Astrocyte of the cerebellum (primary cell): ENCODE measurements at regions not wholly inside any gene's neighbourhood (a gene's known extent, or its start where the extent isn't known, plus 50 kb on each side); places are given as distances from the start of the nearest gene placed in this dataset.
"Not testable (repeated sequence)": the region's sequence is repeated elsewhere in the genome, so short reads cannot be mapped to it uniquely, and the experiment has no call there.

Experiments used
- DNase-seq: peaks from one replicate; pipeline ENCODE4 v3.0.0-alpha.2; 2011; ENCODE audit warnings: low read depth
- H3K4me3 ChIP-seq: 2 replicates; pipeline ENCODE4 v1.5.1; 2011; ENCODE audit warnings: mild to moderate bottlenecking, low read depth, low read length, moderate library complexity
- in situ Hi-C: cut with HindIII; loops from 2 replicates; pipeline ENCODE4 v1.10.0; 2017; ENCODE audit warnings: low sequenced_read_pairs
- TF ChIP-seq, protein P1 (sequence below): IDR thresholded peaks from 2 replicates; pipeline ENCODE4 v1.5.1; 2012; ENCODE audit warnings: low read length, low read depth, moderate library complexity, mild to moderate bottlenecking; ENCODE audit errors: missing control alignments

DNA sequence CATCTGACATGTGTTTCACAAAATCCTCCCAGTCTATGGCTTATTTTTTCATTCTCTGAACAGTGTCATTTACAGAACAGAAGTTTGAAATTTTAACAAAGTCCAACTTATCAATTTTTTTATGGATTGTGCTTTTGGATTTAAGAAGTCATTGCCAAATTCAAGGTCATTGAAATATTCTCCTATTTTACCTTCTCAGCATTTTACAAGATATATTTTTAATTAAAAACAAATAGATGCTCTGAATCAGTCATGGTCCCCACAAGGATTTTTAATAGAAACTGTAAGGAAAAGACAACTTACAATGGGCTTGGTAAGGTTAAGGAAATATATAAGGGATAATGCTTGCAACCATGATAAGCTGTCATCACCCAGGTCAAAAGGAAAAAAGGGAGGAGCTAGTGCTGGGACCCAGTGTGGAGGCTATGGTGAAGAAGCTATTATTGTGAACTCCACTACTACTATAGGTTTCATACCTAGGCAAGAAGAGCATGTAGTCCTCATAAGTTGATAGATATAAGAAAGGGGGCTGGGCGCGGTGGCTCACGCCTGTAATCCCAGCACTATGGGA lies 144.5 kb upstream of the KCNJ15 start:
- TF ChIP-seq, protein P1, sequence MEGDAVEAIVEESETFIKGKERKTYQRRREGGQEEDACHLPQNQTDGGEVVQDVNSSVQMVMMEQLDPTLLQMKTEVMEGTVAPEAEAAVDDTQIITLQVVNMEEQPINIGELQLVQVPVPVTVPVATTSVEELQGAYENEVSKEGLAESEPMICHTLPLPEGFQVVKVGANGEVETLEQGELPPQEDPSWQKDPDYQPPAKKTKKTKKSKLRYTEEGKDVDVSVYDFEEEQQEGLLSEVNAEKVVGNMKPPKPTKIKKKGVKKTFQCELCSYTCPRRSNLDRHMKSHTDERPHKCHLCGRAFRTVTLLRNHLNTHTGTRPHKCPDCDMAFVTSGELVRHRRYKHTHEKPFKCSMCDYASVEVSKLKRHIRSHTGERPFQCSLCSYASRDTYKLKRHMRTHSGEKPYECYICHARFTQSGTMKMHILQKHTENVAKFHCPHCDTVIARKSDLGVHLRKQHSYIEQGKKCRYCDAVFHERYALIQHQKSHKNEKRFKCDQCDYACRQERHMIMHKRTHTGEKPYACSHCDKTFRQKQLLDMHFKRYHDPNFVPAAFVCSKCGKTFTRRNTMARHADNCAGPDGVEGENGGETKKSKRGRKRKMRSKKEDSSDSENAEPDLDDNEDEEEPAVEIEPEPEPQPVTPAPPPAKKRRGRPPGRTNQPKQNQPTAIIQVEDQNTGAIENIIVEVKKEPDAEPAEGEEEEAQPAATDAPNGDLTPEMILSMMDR = no peak
- no peak for DNase-seq
- in situ Hi-C loops = no loop called here
- H3K4me3 ChIP-seq = no peak overlapping the region

DNA sequence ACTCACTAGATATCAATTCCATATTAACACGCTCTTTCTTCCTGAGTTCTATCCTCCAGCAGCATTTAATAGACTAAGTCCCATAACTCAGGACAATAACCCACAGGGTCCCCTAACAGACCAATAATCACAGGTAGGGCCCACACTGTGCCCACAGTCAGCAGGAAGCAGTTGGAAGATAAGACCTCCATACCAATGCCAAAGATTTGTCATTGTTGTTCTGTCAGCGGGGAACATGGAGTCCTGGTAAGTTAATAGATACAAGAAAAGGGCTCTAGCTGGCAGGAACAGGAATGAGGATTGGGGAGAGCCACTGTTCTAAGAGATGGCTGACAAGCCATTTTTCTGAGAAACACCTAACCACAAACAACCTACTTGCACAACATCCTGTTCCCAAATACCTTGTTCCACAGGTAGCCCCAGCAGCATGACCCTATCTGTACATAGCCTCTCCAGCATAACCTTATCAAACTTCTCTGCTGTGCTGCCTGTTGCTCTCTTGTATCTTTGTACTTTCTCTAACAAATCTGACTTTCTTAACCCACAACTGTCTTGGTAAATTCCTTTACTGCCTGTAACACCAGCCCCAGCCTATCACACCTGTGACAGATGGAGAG lies 142.0 kb upstream of the KCNJ15 start:
- no peak overlapping the region for H3K4me3 ChIP-seq
- TF ChIP-seq, protein P1 = no peak
- no peak for DNase-seq
- in situ Hi-C loops = no loop called here

DNA sequence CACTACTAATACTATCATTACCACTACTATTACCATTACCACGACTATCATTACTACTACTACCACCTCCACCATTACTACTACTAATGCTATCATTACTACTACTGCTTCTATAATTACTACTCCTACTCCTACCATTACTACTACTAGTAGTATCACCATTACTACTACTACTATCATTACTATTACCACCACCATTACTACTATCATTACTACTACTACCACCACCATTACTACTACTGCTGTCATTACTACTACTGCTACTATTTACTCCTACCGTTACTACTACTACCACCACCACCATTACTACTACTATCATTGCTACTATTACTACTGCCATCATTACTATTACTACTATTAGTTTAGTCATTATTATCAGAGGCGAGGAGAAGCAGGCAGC lies 140.9 kb upstream of the KCNJ15 start:
- no peak overlapping the region for H3K4me3 ChIP-seq
- in situ Hi-C loops = no loop called here
- no peak for DNase-seq
- TF ChIP-seq, protein P1 = no peak

DNA sequence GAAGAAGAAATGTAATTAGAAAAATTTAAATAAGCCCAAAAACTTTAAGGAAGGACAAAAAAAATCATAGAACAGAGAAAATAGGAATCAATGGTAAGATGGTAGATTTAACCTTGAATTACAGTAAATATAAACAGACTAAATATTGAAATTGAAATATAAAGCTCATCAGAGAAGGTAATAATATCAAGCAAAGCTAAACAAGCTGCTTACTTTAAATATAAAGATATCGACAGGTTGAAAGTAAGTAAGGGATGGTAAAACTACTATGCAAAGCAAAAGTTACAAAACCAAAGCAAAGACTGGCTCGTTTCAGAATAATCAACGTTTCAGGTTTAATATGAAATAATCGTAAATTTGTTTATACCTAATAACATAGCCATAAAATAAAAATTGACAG lies 137.0 kb upstream of the KCNJ15 start:
- no peak for DNase-seq
- in situ Hi-C loops = no loop called here
- H3K4me3 ChIP-seq = no peak overlapping the region
- TF ChIP-seq, protein P1 = no peak

DNA sequence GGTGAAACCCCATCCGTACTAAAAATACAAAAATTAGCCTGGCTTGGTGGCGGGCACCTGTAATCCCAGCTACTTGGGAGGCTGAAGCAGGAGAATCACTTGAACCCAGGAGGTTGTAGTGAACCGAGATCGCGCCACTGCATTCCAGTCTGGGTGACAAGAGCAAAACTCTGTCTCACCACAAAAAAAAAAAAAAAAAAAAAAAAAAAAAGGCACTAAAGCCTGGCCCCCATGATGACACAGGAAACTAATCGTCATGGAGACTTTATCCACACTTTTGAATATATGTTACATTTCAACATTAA lies 136.2 kb upstream of the KCNJ15 start:
- H3K4me3 ChIP-seq, DNase-seq, in situ Hi-C loops: not testable (repeated sequence)

DNA sequence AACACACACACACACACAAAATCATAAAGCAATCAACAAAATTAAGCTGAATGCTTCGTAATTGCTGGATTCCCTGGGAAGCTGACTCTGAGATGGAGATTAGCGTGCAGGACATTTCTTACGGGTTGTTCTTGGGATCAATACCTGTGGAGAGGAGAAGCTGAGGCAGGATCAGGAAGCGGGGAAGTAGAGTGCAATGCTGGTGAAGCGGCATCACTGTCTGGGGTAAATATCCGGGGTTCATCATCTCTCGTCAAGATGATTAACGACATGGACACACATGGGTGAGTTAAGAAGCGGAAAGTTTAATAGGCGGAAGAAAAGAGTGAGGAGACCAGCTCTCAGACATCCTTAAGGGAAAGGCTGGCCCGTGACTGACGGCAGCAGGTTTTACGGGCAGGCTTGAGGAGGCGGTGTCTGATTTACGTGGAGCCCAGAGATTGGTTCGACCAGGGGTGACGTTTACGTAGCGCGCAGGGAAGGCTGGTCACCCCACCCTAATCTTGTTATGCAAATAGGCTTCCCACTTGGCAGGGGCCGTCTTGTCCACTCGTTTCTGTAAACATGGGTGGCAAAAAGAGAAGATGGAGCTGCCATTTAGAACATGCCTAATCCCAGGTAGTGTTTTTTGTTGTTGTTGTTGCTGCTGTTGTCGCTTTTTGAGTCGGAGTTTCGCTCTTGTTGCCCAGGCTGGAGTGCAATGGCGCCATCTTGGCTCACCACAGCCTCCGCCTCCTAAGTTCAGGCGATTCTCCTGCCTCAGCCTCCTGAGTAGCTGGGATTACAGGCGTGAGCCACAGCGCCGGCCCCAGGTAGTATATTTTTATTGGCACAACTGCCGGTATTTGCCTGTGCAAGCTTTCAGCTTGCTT lies 135.6 kb upstream of the KCNJ15 start:
- TF ChIP-seq, protein P1 = no peak
- H3K4me3 ChIP-seq = no peak overlapping the region
- in situ Hi-C loops = no loop called here
- no peak for DNase-seq
